ENCODE measurements at regions not wholly inside any gene's neighbourhood (a gene's known extent, or its start where the extent isn't known, plus 50 kb on each side); places are given as distances from the start of the nearest gene placed in this dataset.

DNA sequence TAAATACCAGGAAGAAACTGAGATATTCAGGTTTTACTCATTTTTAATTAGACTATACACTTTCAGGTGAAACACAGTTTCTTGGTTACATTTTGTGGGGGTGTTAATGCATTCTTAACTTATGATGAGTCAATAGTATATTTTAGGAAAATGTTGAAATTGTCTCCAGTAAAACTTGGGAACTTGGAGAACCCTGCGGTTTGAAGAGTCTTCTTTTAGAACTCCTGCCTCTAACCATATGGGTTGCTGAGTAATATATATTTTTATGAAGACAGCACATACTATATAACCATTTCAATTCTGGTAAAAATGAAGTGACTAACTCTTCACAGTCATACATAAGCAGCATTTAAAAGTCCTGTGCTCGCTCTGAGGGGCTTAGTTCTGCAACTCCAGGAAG, 308.2 kb upstream of the LRATD1 start:
- Histone ChIP-seq H3K79me2 (ENCODE audit: low read length) (no peaks in the 10 kb centered on the region), H4K20me1 (ENCODE audit: insufficient read depth, low read length) (no peaks in the 10 kb centered on the region), H3K9ac (ENCODE audit: low read length) (no peak overlapping the region), H3K4me2 (ENCODE audit: low read length) (no peak overlapping the region), H2AFZ (ENCODE audit: low read depth, low read length) (no peak overlapping the region), H3K9me3 (ENCODE audit: insufficient read depth, low read length) (no peaks in the 10 kb centered on the region), H3K36me3 (replicated peaks; ENCODE audit: low read depth, low read length) (no peaks in the 10 kb centered on the region), H3K27ac (ENCODE audit: low read length) (no peak overlapping the region), H3K27me3 (ENCODE audit: low read depth, low read length) (no peaks in the 10 kb centered on the region), H3K4me3 (ENCODE audit: low read length) (no peak overlapping the region), H3K4me1 (ENCODE audit: low read length) (no peaks in the 10 kb centered on the region)
- no peak for TF ChIP-seq EZH2phosphoT487 (IDR thresholded peaks at IDR 0.05; ENCODE audit: low read depth)
- TF ChIP-seq CTCF (IDR thresholded peaks at IDR 0.05; ENCODE audit: low read depth, low read length): no peak

- no peaks in the 10 kb centered on the region for H3K79me2 ChIP-seq (ENCODE audit: low read length)
- no peaks in the 10 kb centered on the region for H3K9me3 ChIP-seq (ENCODE audit: insufficient read depth, low read length)
- H3K27me3 ChIP-seq (ENCODE audit: low read depth, low read length): no peaks in the 10 kb centered on the region
- H4K20me1 ChIP-seq (ENCODE audit: insufficient read depth, low read length): no peaks in the 10 kb centered on the region
- H2AFZ ChIP-seq (ENCODE audit: low read depth, low read length): no peak overlapping the region
- no peaks in the 10 kb centered on the region for H3K36me3 ChIP-seq (replicated peaks; ENCODE audit: low read depth, low read length)
- no peak overlapping the region for H3K4me3 ChIP-seq (ENCODE audit: low read length)
- no peak overlapping the region for H3K27ac ChIP-seq (ENCODE audit: low read length)
- H3K9ac ChIP-seq (ENCODE audit: low read length): no peak overlapping the region
- no peak overlapping the region for H3K4me2 ChIP-seq (ENCODE audit: low read length)
- H3K4me1 ChIP-seq (ENCODE audit: low read length): peaks cover 5% of the 10 kb centered on the region
- TF ChIP-seq EZH2phosphoT487 (IDR thresholded peaks at IDR 0.05; ENCODE audit: low read depth) (no peak), CTCF (IDR thresholded peaks at IDR 0.05; ENCODE audit: low read depth, low read length) (no peak)
These were observed 301.6 kb upstream of the LRATD1 start for GRCh38 chr2:14330884-14331283.

DNA sequence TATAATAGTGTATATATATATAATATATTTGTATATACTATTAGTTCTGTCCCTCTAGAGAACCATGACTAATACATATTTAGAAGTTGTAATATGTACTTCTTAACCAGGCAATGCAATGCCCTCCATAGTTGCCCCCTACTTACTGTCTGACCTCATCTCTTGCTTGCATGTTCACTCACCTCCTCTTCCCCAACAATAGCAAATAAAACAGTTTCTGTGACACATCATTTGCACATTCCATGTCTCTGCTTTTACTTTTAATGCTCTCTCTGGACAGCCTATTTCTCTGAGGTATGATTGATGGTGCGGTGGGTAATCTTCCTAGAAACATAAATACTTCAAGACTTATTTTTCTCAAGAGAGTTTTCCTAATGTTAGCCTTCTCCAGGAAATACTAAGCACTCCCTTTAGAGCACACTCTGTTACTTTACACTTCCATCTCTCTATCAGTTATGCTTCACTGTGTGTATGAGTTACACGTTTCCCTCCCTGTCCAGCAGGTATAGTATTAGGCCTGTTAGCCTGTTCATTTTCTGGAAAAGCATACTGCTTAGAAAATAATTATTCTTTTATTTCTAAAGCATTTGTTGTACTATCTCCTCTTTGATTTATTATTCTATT, 295.6 kb upstream of the LRATD1 start:
- no peaks in the 10 kb centered on the region for H3K79me2 ChIP-seq (ENCODE audit: low read length)
- no peaks in the 10 kb centered on the region for H3K9me3 ChIP-seq (ENCODE audit: insufficient read depth, low read length)
- peaks cover 5% of the 10 kb centered on the region for H3K4me1 ChIP-seq (ENCODE audit: low read length)
- H3K27ac ChIP-seq (ENCODE audit: low read length): no peak overlapping the region
- H3K4me3 ChIP-seq (ENCODE audit: low read length): no peak overlapping the region
- H4K20me1 ChIP-seq (ENCODE audit: insufficient read depth, low read length): no peaks in the 10 kb centered on the region
- H3K36me3 ChIP-seq (replicated peaks; ENCODE audit: low read depth, low read length): no peaks in the 10 kb centered on the region
- H3K9ac ChIP-seq (ENCODE audit: low read length): no peak overlapping the region
- H2AFZ ChIP-seq (ENCODE audit: low read depth, low read length): no peak overlapping the region
- no peak overlapping the region for H3K4me2 ChIP-seq (ENCODE audit: low read length)
- TF ChIP-seq CTCF (IDR thresholded peaks at IDR 0.05; ENCODE audit: low read depth, low read length) (no peak), EZH2phosphoT487 (IDR thresholded peaks at IDR 0.05; ENCODE audit: low read depth) (no peak)
- H3K27me3 ChIP-seq (ENCODE audit: low read depth, low read length): no peaks in the 10 kb centered on the region

DNA sequence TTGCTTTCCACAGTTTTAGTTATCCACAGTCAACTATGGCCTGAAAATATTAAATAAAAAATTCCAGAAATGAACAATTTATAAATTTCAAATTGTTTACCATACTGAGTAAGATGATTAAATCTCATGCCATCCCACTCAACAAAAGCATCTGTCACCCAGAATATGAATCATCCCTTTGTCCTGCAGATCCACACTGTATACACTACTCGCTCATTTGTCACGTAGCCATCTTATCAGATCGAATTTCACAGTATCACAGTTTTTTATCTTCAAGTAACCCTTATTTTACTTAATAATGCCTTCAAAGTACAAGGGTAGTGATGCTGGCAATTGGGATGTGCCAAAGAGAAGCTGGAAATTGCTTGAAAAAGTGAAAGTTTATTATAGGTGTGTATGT, 291.8 kb upstream of the LRATD1 start:
- Histone ChIP-seq H3K9ac (ENCODE audit: low read length) (no peak overlapping the region), H3K27ac (ENCODE audit: low read length) (no peak overlapping the region), H3K4me3 (ENCODE audit: low read length) (no peak overlapping the region), H4K20me1 (ENCODE audit: insufficient read depth, low read length) (no peaks in the 10 kb centered on the region), H3K4me1 (ENCODE audit: low read length) (no peaks in the 10 kb centered on the region), H3K4me2 (ENCODE audit: low read length) (no peak overlapping the region), H2AFZ (ENCODE audit: low read depth, low read length) (no peak overlapping the region), H3K27me3 (ENCODE audit: low read depth, low read length) (no peaks in the 10 kb centered on the region), H3K79me2 (ENCODE audit: low read length) (no peaks in the 10 kb centered on the region), H3K9me3 (ENCODE audit: insufficient read depth, low read length) (no peaks in the 10 kb centered on the region), H3K36me3 (replicated peaks; ENCODE audit: low read depth, low read length) (no peaks in the 10 kb centered on the region)
- TF ChIP-seq CTCF (IDR thresholded peaks at IDR 0.05; ENCODE audit: low read depth, low read length) (no peak), EZH2phosphoT487 (IDR thresholded peaks at IDR 0.05; ENCODE audit: low read depth) (no peak)

All from OCI-LY3 (cell line).